Activated naive CD8-positive, alpha-beta T cell treated with anti-CD3 and anti-CD28 coated beads for 36 hours (primary cell): ENCODE measurements at regions not wholly inside any gene's neighbourhood (a gene's known extent, or its start where the extent isn't known, plus 50 kb on each side); places are given as distances from the start of the nearest gene placed in this dataset.
"Not testable (repeated sequence)": the region's sequence is repeated elsewhere in the genome, so short reads cannot be mapped to it uniquely, and the experiment has no call there.

ENCODE experiments used
- DNase-seq: peaks from one replicate; pipeline ENCODE4 v3.0.0; 2021
- H3K27ac Mint-ChIP-seq: one replicate; pipeline ENCODE4 v1.8.0; 2022; ENCODE audit warnings: mild to moderate bottlenecking, moderate library complexity, mixed read lengths
- H3K27me3 Mint-ChIP-seq: one replicate; pipeline ENCODE4 v1.8.0; 2022; ENCODE audit warnings: mild to moderate bottlenecking, mixed read lengths
- H3K36me3 Mint-ChIP-seq: one replicate; pipeline ENCODE4 v1.8.0; 2021; ENCODE audit warnings: mild to moderate bottlenecking, mixed read lengths
- H3K4me1 Mint-ChIP-seq: one replicate; pipeline ENCODE4 v1.8.0; 2021; ENCODE audit warnings: mixed read lengths
- H3K4me3 Mint-ChIP-seq: one replicate; pipeline ENCODE4 v1.8.0; 2022; ENCODE audit warnings: mild to moderate bottlenecking, moderate library complexity, mixed read lengths
- H3K9me3 Mint-ChIP-seq: one replicate; pipeline ENCODE4 v1.8.0; 2022; ENCODE audit warnings: mixed read lengths

- no peak overlapping the region for H3K27ac Mint-ChIP-seq
- no peaks in the 10 kb centered on the region for H3K27me3 Mint-ChIP-seq
- H3K4me1 Mint-ChIP-seq = no peaks in the 10 kb centered on the region
- H3K4me3 Mint-ChIP-seq = no peak overlapping the region
- no peak for DNase-seq
- H3K9me3 Mint-ChIP-seq = no peaks in the 10 kb centered on the region
- H3K36me3 Mint-ChIP-seq = no peaks in the 10 kb centered on the region
Observed at GRCh38 chr16:88325976-88326375, 56.8 kb upstream of the ZNF469 start.

GRCh38 chr16:88326611-88327485 is 55.9 kb upstream of the ZNF469 start:
- no peak overlapping the region for H3K4me3 Mint-ChIP-seq
- no peaks in the 10 kb centered on the region for H3K9me3 Mint-ChIP-seq
- no peaks in the 10 kb centered on the region for H3K4me1 Mint-ChIP-seq
- H3K36me3 Mint-ChIP-seq = no peaks in the 10 kb centered on the region
- no peaks in the 10 kb centered on the region for H3K27me3 Mint-ChIP-seq
- H3K27ac Mint-ChIP-seq = no peak overlapping the region
- no peak for DNase-seq

GRCh38 chr16:88327561-88328312 is 55.0 kb upstream of the ZNF469 start:
- H3K27me3 Mint-ChIP-seq = no peaks in the 10 kb centered on the region
- H3K4me3 Mint-ChIP-seq = no peak overlapping the region
- no peak for DNase-seq
- H3K4me1 Mint-ChIP-seq = no peaks in the 10 kb centered on the region
- no peaks in the 10 kb centered on the region for H3K36me3 Mint-ChIP-seq
- no peak overlapping the region for H3K27ac Mint-ChIP-seq
- no peaks in the 10 kb centered on the region for H3K9me3 Mint-ChIP-seq

GRCh38 chr16:88328313-88328980 is 54.3 kb upstream of the ZNF469 start:
- H3K4me3 Mint-ChIP-seq = no peak overlapping the region
- H3K36me3 Mint-ChIP-seq = no peaks in the 10 kb centered on the region
- H3K27me3 Mint-ChIP-seq = peaks cover under 1% of the 10 kb centered on the region
- no peaks in the 10 kb centered on the region for H3K9me3 Mint-ChIP-seq
- no peak overlapping the region for H3K27ac Mint-ChIP-seq
- H3K4me1 Mint-ChIP-seq = peaks cover under 1% of the 10 kb centered on the region
- no peak for DNase-seq

- peaks cover 2% of the 10 kb centered on the region for H3K4me1 Mint-ChIP-seq
- H3K27me3 Mint-ChIP-seq = peaks cover 11% of the 10 kb centered on the region
- H3K4me3 Mint-ChIP-seq = no peak overlapping the region
- H3K27ac Mint-ChIP-seq = no peak overlapping the region
- DNase-seq = no peak
- no peaks in the 10 kb centered on the region for H3K9me3 Mint-ChIP-seq
- H3K36me3 Mint-ChIP-seq = no peaks in the 10 kb centered on the region
Observed at GRCh38 chr16:88329726-88330700, 52.7 kb upstream of the ZNF469 start.

GRCh38 chr16:88330971-88331890 is 51.5 kb upstream of the ZNF469 start:
- Mint-ChIP-seq H3K27ac (no peak overlapping the region), H3K36me3 (no peaks in the 10 kb centered on the region), H3K4me3 (no peak overlapping the region)

GRCh38 chr16:88331989-88332920 is 50.5 kb upstream of the ZNF469 start:
- Mint-ChIP-seq H3K4me1 (peaks cover 2% of the 10 kb centered on the region), H3K27me3 (peaks cover 11% of the 10 kb centered on the region), H3K27ac (no peak overlapping the region), H3K9me3 (no peaks in the 10 kb centered on the region), H3K4me3 (no peak overlapping the region), H3K36me3 (no peaks in the 10 kb centered on the region)
- no peak for DNase-seq

More at GRCh38 chr16:88330971-88331890, 51.5 kb upstream of the ZNF469 start:
- no peak for DNase-seq
- peaks cover 2% of the 10 kb centered on the region for H3K4me1 Mint-ChIP-seq
- H3K9me3 Mint-ChIP-seq = no peaks in the 10 kb centered on the region
- H3K27me3 Mint-ChIP-seq = peaks cover 11% of the 10 kb centered on the region

GRCh38 chr16:88332921-88333825 is 49.6 kb upstream of the ZNF469 start:
- H3K4me1 Mint-ChIP-seq, H3K9me3 Mint-ChIP-seq, H3K36me3 Mint-ChIP-seq, DNase-seq, H3K4me3 Mint-ChIP-seq, H3K27ac Mint-ChIP-seq: not testable (repeated sequence)
- H3K27me3 Mint-ChIP-seq = peaks cover 11% of the 10 kb centered on the region
